ENCODE measurements at regions not wholly inside any gene's neighbourhood (a gene's known extent, or its start where the extent isn't known, plus 50 kb on each side); places are given as distances from the start of the nearest gene placed in this dataset.

- TF ChIP-seq CTCF (IDR thresholded peaks at IDR 0.05) (no peak), EZH2 (IDR thresholded peaks at IDR 0.05) (no peak)
Observed at GRCh38 chr2:109690822-109691541, 76.8 kb downstream of the SOWAHC start.

Data from neural progenitor cell (in vitro differentiated cells).